ENCODE measurements at regions not wholly inside any gene's neighbourhood (a gene's known extent, or its start where the extent isn't known, plus 50 kb on each side); places are given as distances from the start of the nearest gene placed in this dataset.

DNA sequence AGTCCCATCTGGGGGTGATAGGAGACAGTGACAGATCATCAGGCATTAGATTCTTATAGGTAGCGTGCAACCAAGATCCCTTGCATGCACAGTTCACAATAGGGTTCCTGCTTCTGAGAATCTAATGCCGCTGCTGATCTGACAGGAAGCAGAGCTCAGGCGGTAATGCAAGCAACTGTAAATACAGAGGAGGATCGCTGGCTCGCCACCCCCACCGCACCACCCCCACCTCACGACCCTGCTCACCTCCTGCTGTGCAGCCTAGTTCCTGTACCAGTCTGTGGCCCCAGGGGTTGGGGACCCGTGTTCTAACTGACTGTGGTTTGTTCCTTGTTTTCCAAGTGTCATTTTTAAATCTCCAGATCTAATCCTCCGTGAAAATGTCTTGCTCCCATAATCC lies 89.0 kb upstream of the MAPK10 start:
- no peak for ATAC-seq
- no peaks in the 10 kb centered on the region for H3K4me1 ChIP-seq (ENCODE audit: low read depth)
- no peaks in the 10 kb centered on the region for H3K36me3 ChIP-seq (ENCODE audit: low read depth)
- intact Hi-C loops (cut with DNase I, micrococcal nuclease): no loop called here
- no peak for DNase-seq
- TF ChIP-seq, protein P1, sequence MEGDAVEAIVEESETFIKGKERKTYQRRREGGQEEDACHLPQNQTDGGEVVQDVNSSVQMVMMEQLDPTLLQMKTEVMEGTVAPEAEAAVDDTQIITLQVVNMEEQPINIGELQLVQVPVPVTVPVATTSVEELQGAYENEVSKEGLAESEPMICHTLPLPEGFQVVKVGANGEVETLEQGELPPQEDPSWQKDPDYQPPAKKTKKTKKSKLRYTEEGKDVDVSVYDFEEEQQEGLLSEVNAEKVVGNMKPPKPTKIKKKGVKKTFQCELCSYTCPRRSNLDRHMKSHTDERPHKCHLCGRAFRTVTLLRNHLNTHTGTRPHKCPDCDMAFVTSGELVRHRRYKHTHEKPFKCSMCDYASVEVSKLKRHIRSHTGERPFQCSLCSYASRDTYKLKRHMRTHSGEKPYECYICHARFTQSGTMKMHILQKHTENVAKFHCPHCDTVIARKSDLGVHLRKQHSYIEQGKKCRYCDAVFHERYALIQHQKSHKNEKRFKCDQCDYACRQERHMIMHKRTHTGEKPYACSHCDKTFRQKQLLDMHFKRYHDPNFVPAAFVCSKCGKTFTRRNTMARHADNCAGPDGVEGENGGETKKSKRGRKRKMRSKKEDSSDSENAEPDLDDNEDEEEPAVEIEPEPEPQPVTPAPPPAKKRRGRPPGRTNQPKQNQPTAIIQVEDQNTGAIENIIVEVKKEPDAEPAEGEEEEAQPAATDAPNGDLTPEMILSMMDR (IDR thresholded peaks at IDR 0.05): no peak
- no peak overlapping the region for H3K4me3 ChIP-seq
- no peaks in the 10 kb centered on the region for H3K9me3 ChIP-seq

DNA sequence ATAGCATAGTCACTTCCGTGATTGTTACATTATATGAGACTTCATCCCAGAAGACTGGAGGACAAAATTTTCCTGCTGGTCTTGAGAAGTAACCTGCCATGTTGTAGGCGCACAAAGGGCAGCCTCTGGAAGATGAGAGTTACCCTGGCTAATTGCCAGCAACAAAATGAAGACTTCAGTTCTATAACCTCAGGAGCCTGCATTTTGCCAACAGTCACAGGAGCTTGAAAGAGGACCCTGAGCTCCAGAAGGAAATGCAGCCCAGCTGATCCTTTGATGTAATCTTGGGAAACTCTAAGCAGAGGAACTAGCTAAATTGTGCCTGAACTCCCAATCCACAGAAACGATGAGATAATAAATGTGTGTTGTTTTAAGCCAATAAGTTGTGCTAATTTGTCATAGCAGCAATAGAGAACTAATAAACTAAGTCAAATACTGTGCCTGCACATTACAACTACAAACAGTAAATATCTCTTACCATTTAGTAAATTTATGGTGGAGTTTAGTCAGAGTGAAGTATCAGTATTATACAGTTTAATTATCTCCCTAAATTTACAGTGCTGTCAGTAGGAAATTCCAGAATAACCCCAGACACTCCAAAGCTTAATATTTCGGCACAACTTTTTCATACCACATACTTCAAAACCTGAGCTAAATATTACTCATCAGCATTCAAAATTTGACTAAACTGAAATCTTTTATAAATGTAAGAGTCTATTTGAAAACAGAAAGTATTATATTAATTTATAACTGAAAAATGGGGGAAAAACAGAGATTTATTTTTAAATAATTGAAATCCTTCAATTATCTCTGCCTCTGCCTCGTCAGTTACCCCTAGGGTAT lies 90.1 kb upstream of the MAPK10 start:
- ATAC-seq (no peak), DNase-seq (no peak)
- TF ChIP-seq, protein P1 (IDR thresholded peaks at IDR 0.05): no peak
- intact Hi-C loops (cut with DNase I, micrococcal nuclease): no loop called here
- Histone ChIP-seq H3K9me3 (no peaks in the 10 kb centered on the region), H3K36me3 (ENCODE audit: low read depth) (no peaks in the 10 kb centered on the region), H3K4me1 (ENCODE audit: low read depth) (no peaks in the 10 kb centered on the region), H3K4me3 (no peak overlapping the region)

DNA sequence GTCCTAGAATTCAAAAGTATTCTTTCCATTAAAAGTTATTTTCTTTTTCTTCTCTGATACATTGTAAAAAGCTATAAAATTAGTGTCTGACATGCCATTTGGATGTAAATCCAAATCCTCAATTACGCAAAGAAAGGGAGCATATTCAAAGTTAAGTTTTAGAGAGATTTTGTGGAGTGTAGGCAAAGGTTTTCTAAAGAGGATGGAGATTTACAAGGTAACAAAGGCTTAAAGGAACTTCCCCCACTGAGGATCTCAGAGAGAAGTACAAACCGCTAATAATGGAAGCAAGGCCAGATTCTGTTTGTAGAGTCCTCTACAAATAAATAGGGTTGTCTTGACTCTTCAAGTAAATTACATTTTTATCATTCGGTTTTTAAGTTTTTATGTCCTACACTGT lies 91.0 kb upstream of the MAPK10 start:
- DNase-seq: no peak
- Histone ChIP-seq H3K4me1 (ENCODE audit: low read depth) (no peaks in the 10 kb centered on the region), H3K4me3 (no peak overlapping the region), H3K9me3 (no peaks in the 10 kb centered on the region), H3K36me3 (ENCODE audit: low read depth) (no peaks in the 10 kb centered on the region)
- intact Hi-C loops (cut with DNase I, micrococcal nuclease): no loop called here
- TF ChIP-seq, protein P1 (IDR thresholded peaks at IDR 0.05): no peak
- ATAC-seq: no peak

DNA sequence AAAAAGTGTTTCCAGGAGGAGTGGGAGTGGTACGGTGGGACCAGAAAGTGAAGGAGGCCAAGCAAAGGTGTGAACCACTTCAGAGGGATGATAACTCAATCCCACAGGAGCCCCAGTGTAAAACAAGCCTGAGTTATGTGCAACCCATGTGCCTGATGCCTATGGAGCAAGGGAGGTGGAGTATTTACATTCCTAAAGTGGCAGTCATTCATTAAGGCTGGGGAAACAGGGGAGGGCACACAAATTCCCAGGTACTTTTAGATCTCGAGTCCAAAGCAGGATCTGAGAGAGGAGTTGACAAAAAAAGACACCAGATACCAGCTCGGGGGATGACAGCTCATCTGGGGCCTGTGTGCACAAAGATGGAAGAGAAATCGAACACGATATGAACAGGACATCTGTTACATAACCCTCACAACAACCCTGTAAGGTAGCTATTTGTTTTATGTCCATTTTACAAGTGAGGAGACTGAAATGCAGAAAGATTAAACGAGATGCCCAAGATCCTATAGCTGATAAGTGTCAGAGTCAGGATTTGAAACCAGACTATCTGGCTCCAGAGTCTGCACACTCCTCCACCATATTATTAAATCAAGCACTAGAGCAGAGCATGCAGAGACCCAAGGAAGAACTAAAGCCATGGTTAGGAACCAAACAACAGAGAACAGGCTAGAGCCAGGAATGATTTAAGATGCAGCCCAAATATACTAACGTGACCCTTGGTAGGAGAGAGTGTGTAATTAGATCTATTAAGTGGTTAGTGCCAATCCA lies 91.9 kb upstream of the MAPK10 start:
- Histone ChIP-seq H3K36me3 (ENCODE audit: low read depth) (no peaks in the 10 kb centered on the region), H3K4me1 (ENCODE audit: low read depth) (no peaks in the 10 kb centered on the region), H3K9me3 (no peaks in the 10 kb centered on the region), H3K4me3 (no peak overlapping the region)
- intact Hi-C loops (cut with DNase I, micrococcal nuclease): no loop called here
- TF ChIP-seq, protein P1 (IDR thresholded peaks at IDR 0.05): no peak
- no peak for DNase-seq
- ATAC-seq: no peak

DNA sequence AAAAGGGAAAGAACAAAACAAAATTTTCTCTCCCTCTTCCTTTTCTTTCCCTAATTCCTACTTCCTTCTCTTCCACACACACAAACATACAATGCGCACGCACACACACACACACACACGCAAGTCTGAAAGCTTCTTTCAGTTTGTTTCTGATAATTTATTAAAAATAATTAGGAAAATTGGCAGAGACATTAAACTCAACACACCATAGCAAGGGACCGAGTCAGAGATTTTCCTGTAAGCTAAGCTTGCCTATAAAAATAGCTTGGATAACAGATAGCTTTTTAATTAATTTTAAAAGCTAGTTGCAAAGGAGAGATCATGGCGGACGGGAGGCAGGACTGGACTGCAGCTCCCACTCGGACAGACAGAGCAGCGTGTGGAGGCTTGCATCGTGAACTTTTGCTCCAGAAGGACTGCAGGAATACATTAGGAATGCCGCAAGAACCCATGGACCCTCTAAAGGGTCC lies 92.6 kb upstream of the MAPK10 start:
- DNase-seq (no peak), ATAC-seq (no peak)
- Histone ChIP-seq H3K36me3 (ENCODE audit: low read depth) (no peaks in the 10 kb centered on the region), H3K4me3 (no peak overlapping the region), H3K4me1 (ENCODE audit: low read depth) (no peaks in the 10 kb centered on the region), H3K9me3 (no peaks in the 10 kb centered on the region)
- TF ChIP-seq, protein P1 (IDR thresholded peaks at IDR 0.05): no peak
- intact Hi-C loops (cut with DNase I, micrococcal nuclease): no loop called here
